Esophagus squamous epithelium (tissue), 4 donors: ENCODE measurements at regions not wholly inside any gene's neighbourhood (a gene's known extent, or its start where the extent isn't known, plus 50 kb on each side); places are given as distances from the start of the nearest gene placed in this dataset.

Experiments
- POLR2A ChIP-seq, 4 donors: fragments of 450-650 bp; IDR thresholded peaks; one replicate each; pipeline ENCODE4 v1.6.1; 2017; ENCODE audit warnings: antibody characterized with exemption in 4 of 4, mild to moderate bottlenecking in 4 of 4, moderate library complexity in 3 of 4
- TF ChIP-seq, protein P1 (sequence below), 6 experiments: fragments of 450-650 bp in 4 of 6; fragments of 200-600 bp in 2 of 6; sonication (generic) in 2 of 6; IDR thresholded peaks; one replicate each; pipeline ENCODE4 v1.5.1; 2016 to 2019; ENCODE audit warnings: antibody characterized with exemption in 6 of 6, mild to moderate bottlenecking in 4 of 6, moderate library complexity in 4 of 6

DNA sequence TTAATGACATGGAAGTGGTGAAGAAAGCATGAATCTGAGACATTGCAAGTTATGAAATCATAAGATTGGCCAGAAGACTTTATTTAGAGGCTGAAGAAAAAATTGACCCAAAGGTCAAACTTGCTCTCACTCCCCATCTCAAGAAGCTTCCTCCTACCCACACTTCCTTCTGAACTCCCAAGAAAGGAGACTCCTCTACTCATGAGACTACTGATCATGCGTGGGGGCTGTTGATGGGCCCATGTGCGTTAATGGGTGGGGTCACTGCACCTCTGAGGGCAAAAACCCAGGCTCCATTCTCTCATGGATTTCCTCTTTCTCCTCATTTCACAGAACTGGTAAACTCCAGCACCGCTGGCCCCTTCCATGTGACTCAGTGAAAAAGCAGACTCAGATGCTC lies 470.6 kb upstream of the ARID1B start:
- TF ChIP-seq, protein P1, sequence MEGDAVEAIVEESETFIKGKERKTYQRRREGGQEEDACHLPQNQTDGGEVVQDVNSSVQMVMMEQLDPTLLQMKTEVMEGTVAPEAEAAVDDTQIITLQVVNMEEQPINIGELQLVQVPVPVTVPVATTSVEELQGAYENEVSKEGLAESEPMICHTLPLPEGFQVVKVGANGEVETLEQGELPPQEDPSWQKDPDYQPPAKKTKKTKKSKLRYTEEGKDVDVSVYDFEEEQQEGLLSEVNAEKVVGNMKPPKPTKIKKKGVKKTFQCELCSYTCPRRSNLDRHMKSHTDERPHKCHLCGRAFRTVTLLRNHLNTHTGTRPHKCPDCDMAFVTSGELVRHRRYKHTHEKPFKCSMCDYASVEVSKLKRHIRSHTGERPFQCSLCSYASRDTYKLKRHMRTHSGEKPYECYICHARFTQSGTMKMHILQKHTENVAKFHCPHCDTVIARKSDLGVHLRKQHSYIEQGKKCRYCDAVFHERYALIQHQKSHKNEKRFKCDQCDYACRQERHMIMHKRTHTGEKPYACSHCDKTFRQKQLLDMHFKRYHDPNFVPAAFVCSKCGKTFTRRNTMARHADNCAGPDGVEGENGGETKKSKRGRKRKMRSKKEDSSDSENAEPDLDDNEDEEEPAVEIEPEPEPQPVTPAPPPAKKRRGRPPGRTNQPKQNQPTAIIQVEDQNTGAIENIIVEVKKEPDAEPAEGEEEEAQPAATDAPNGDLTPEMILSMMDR (IDR thresholded peaks at IDR 0.05) = no peak
- TF ChIP-seq POLR2A (IDR thresholded peaks at IDR 0.05) = no peak
